ENCODE measurements at regions not wholly inside any gene's neighbourhood (a gene's known extent, or its start where the extent isn't known, plus 50 kb on each side); places are given as distances from the start of the nearest gene placed in this dataset.
A peak's percentile ranks its signal among the peaks of the same experiment; 100 is the strongest.

DNA sequence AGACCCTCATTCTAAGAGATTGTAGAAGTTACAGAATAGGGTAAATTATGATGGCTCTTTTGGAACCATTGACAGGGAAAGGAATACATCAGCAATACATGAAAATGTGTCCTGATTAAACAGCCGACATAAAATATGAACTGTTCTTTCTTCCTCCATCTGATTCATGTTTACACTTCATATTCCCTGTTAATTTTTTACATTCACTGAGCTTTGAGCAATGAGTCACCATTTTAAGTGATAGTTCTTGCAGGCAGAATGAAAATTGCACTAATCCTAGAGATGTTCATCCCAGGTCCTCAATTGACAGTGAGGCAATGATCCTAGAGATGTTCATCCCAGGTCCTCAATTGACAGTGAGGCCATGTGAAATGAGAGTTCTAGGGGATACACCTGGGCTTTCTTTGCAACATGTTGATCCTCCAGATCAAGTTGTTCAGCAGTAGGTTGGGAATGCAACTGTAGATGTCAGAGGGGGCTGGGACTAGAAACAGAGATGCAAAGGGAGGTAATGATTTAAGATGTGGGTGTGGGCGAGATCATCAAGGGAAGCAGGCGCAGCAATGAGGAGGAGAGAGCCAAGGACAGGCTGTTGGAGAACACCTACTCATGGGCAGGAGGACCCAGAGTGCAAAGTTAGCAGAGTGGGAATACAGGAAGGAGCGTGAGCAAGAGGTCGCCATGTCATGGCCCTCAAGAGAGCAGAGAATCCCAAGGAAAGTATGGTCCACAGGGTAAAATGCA is 138.7 kb downstream of the ZNF365 start:
- Mint-ChIP-seq H3K4me3 (no peak overlapping the region), H3K27ac (no peak overlapping the region), H3K4me1 (ENCODE audit: low read depth) (no peaks in the 10 kb centered on the region), H3K36me3 (no peaks in the 10 kb centered on the region), H3K27me3 (no peaks in the 10 kb centered on the region), H3K9me3 (ENCODE audit: low read depth) (no peaks in the 10 kb centered on the region)

DNA sequence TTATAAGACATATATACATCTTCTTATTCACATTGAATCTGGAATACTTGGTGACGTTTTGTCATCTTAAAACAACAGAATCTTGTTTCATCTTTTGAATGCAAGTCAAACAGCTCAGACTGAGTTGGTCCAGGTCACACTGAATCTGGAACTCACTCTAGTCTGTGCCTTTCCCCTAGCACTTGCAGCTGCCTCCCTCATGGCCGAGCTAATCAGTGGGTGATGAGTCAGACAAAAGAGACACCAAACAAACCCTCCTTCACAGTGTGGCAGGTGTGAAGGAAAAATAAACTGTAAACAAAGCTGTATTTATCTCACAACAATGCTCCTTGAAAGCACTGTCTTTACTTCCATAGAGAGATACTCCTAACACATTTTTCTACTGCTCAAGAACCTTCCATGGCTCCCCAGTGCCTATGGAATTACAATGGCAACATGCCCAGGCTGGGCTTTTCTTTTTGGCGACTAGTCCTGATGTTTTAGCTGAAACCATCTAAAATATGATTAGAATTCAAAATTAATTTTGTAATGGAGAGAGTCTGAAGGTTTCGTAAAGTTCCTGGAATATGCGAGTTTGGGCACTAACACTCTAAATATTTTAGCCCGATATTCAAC is 140.0 kb downstream of the ZNF365 start:
- Mint-ChIP-seq H3K4me3 (no peak overlapping the region), H3K27me3 (no peaks in the 10 kb centered on the region), H3K36me3 (no peaks in the 10 kb centered on the region), H3K9me3 (ENCODE audit: low read depth) (no peaks in the 10 kb centered on the region), H3K27ac (no peak overlapping the region), H3K4me1 (ENCODE audit: low read depth) (no peaks in the 10 kb centered on the region)

DNA sequence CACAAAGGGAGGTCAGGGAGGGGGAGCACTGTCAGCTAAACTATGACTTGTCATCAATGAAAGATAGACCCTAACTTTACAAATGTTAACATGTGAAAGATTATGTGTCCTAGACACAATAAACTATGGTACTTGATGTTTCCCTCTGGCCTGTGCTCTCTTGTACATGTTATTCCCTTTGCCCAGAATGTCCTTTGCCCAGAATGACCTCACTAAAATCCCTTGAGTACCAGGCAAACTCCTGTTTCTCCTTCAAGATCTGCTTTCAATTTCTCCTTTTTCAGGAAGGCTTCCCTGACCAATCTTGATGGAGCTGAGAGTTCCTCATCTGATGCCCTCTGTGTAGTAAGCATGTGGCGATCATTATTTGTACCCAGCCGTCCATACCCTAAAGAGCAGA is 143.1 kb downstream of the ZNF365 start:
- H3K27ac Mint-ChIP-seq = no peak overlapping the region
- no peaks in the 10 kb centered on the region for H3K36me3 Mint-ChIP-seq
- H3K4me1 Mint-ChIP-seq (ENCODE audit: low read depth) = no peaks in the 10 kb centered on the region
- H3K27me3 Mint-ChIP-seq = no peaks in the 10 kb centered on the region
- no peaks in the 10 kb centered on the region for H3K9me3 Mint-ChIP-seq (ENCODE audit: low read depth)
- H3K4me3 Mint-ChIP-seq = no peak overlapping the region

DNA sequence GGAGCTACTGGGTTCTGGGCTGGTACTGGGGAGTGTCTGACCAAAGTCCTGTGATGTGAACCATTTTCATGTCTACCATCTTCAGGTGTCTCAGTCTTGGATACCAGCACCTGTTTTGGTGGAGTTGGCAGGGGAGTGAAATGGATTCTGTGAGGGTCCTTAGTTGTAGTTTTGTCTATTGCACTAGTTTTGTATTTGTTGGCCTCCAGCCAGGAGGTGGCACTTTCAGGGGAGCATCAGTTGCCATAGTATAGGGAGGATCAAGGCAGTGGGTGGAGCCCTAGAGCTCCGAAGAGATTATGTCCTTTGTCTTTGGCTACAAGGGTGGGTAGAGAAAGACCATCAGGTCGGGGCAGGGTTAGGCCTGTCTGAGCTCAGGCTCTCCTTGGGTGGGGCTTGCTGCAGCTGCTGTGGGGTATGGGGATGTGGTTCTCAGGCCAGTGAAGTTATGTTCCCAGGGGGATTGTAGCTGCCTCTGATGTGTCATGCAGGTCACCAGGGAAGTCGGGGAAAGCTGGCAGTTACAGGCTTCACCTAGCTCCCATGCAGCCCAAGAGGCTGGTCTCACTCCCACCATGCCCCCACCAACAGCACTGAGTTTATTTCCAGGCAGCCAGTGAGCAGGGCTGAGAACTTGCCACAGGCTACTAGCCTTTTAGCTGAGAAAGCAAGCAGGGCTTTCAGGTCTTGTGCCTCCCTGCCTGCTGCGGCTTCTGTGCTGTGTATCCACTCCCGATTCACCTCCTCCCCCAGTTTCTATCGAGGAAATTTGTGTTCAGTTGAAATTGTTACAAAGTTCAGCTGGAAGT is 153.1 kb downstream of the ZNF365 start:
- peak overlapping the region; percentile 58 for H3K4me3 Mint-ChIP-seq
- H3K9me3 Mint-ChIP-seq (ENCODE audit: low read depth) = peaks cover 5% of the 10 kb centered on the region
- H3K27me3 Mint-ChIP-seq = no peaks in the 10 kb centered on the region
- H3K36me3 Mint-ChIP-seq = peaks cover 3% of the 10 kb centered on the region
- H3K27ac Mint-ChIP-seq = peak overlapping the region; percentile 72
- peaks cover 49% of the 10 kb centered on the region for H3K4me1 Mint-ChIP-seq (ENCODE audit: low read depth)

DNA sequence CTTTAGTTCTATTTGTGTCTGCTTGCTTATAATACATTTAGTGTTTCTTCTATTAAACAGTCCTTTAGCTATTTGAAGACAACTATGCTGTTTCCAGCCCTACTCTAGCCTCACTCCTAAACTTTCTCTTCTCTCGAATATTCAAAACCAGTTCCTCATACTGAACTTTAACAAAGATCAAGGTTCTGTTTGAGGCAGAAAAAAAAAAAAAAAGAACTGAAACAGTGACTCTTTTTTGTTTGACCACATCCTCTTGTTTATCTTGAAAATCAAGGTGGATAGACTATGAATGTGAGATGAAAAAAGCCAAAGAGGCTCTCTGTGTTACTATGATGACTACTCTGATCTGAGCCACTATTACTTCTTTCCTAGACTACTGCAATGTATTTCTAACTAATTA is 154.3 kb downstream of the ZNF365 start:
- Mint-ChIP-seq H3K9me3 (ENCODE audit: low read depth) (peaks cover 5% of the 10 kb centered on the region), H3K36me3 (peaks cover 3% of the 10 kb centered on the region), H3K4me3 (peak overlapping the region; percentile 58), H3K27me3 (no peaks in the 10 kb centered on the region), H3K4me1 (ENCODE audit: low read depth) (peaks cover 49% of the 10 kb centered on the region), H3K27ac (peak overlapping the region; percentile 72)

DNA sequence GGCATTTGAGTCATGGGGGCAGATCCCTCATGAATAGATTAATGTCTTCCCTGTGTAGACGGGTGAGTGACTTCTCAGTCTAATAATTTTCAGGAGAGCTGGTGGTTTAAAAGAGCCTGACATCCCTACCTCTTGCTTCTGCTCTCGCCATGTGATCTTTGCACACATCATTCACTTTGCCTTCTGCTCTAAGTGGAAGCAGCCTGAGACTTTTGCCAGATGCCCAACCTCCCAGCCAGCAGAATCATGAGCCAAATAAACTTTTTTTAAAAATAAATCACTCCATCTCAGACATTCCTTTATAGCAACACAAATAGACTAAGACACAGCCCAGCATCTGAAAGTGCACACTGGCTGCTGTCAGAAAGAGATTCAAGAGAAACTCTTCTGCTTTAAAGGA is 155.2 kb downstream of the ZNF365 start:
- Mint-ChIP-seq H3K9me3 (ENCODE audit: low read depth) (peaks cover 5% of the 10 kb centered on the region), H3K4me1 (ENCODE audit: low read depth) (peaks cover 47% of the 10 kb centered on the region), H3K36me3 (peaks cover 3% of the 10 kb centered on the region), H3K27ac (peak overlapping the region; percentile 46), H3K4me3 (no peak overlapping the region), H3K27me3 (no peaks in the 10 kb centered on the region)

DNA sequence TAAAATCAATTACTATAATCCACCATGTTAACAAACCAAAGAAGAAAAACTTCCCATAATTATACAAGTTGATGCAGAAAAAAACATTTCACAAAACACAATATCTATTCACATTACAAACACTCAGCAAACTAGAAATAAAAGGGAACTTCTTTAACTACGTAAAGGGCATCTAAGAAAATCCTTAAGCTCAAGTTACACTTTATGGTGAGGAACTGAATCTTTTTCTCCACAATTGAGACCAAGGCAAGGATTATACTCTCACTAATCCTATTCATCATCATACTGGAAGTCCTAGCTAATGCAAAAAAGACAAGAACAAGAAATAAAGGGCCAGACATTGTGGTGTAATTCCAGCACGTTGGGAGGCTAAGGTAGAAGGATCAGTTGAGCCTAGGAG is 159.9 kb downstream of the ZNF365 start:
- Mint-ChIP-seq H3K4me3 (no peak overlapping the region), H3K9me3 (ENCODE audit: low read depth) (peaks cover 9% of the 10 kb centered on the region), H3K27me3 (no peaks in the 10 kb centered on the region), H3K27ac (no peak overlapping the region), H3K36me3 (no peaks in the 10 kb centered on the region), H3K4me1 (ENCODE audit: low read depth) (peaks cover 15% of the 10 kb centered on the region)

DNA sequence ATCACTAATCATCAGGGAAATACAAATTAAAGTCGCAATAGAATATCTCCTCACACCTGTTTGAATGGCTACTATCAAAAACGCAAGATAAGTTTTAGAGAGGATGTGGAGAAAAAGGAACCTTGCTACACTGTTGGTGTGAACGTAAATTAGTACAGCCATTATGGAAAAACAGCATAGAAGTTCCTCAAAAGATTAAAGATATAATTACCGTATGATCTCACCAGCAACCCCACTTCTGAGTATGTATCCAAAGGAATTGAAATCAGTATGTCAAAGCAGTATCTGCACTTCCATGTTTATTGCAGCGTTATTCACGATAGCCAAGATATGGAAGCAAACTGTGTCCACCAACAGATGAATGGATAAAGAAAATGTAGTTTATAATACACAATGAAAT is 164.4 kb downstream of the ZNF365 start:
- Mint-ChIP-seq H3K27me3 (no peaks in the 10 kb centered on the region), H3K9me3 (ENCODE audit: low read depth) (peaks cover 13% of the 10 kb centered on the region), H3K4me1 (ENCODE audit: low read depth) (no peaks in the 10 kb centered on the region), H3K4me3 (no peak overlapping the region), H3K27ac (no peak overlapping the region), H3K36me3 (peaks cover 2% of the 10 kb centered on the region)

DNA sequence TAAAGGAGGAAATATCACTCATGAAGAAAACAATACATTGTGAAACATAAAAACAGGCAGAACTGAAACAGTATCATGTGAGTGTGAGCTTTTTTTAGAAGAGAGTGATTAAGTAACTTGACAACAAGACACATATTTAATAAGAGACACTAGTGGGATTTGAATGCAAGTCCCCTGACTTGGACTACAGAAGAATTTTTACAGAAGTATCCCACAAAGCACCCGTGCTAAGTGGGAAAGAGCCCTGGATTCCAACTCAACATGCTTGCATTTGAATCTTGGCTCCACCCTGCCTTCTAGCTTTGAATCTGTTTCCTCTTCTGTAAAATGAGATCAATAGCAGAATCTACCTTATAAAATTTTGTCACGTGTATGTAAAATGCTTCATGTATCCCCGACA is 166.2 kb downstream of the ZNF365 start:
- H3K27me3 Mint-ChIP-seq = no peaks in the 10 kb centered on the region
- no peak overlapping the region for H3K27ac Mint-ChIP-seq
- peaks cover 2% of the 10 kb centered on the region for H3K36me3 Mint-ChIP-seq
- H3K4me3 Mint-ChIP-seq = no peak overlapping the region
- peaks cover 4% of the 10 kb centered on the region for H3K9me3 Mint-ChIP-seq (ENCODE audit: low read depth)
- no peaks in the 10 kb centered on the region for H3K4me1 Mint-ChIP-seq (ENCODE audit: low read depth)

DNA sequence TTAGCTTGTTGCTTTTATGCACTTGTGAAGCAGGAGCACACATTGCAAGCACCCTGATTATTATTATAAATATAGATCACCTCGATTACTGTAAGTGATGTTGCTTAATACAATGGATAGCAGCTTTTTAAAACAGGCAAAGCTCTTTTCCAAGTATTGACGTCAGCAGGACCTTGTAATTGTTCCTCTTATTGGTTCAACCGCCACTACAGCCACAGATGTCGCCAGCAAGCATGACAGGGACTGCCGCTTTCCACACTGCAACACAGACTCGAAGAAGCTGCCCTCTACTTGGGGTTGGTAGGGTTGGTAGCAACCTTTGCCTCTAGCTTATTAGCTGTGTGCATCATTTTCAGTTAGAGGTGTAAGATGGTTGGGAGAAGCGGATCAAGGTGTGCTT is 167.6 kb downstream of the ZNF365 start:
- H3K27me3 Mint-ChIP-seq = no peaks in the 10 kb centered on the region
- H3K9me3 Mint-ChIP-seq (ENCODE audit: low read depth) = peaks cover 4% of the 10 kb centered on the region
- no peak overlapping the region for H3K27ac Mint-ChIP-seq
- H3K4me1 Mint-ChIP-seq (ENCODE audit: low read depth) = no peaks in the 10 kb centered on the region
- no peak overlapping the region for H3K4me3 Mint-ChIP-seq
- H3K36me3 Mint-ChIP-seq = peaks cover 2% of the 10 kb centered on the region

DNA sequence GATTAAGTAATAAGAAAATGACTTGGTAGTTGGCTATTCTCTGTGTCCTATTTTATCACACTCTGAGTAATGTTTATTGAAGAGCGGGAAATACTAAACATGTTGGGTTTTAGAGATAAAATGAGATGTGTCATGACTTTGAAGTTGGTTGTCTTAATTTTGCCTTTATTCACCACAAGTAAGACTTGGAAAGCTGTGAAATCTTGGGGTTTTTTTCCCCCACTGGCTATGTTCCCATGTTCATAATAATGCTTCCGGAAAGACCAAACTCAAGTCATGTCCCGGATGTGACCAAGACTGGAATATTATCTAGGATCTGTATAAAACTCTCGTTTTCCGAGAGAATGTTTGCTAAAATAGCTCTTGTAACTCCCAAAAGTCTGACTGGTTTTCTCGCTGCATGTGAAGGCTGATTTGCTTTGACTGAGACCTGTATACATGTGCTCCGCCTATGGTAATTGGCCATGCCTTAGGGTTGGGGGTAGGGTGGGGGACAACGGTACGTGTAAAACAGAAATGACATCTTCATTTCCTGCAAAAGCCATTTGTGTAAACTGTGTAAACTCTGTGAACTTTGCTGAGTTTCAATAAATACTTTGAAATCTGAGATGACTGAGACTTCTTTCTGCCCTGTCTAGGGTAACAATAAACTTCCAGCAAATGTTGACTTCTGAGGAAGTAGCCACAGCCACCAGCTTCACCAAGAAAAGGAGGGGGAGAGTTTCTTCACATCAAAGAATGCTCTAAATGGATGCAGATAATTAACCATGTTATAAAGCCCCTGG is 169.6 kb downstream of the ZNF365 start:
- no peak overlapping the region for H3K27ac Mint-ChIP-seq
- no peaks in the 10 kb centered on the region for H3K4me1 Mint-ChIP-seq (ENCODE audit: low read depth)
- H3K27me3 Mint-ChIP-seq = no peaks in the 10 kb centered on the region
- H3K9me3 Mint-ChIP-seq (ENCODE audit: low read depth) = peaks cover 4% of the 10 kb centered on the region
- H3K36me3 Mint-ChIP-seq = peaks cover 2% of the 10 kb centered on the region
- H3K4me3 Mint-ChIP-seq = no peak overlapping the region

DNA sequence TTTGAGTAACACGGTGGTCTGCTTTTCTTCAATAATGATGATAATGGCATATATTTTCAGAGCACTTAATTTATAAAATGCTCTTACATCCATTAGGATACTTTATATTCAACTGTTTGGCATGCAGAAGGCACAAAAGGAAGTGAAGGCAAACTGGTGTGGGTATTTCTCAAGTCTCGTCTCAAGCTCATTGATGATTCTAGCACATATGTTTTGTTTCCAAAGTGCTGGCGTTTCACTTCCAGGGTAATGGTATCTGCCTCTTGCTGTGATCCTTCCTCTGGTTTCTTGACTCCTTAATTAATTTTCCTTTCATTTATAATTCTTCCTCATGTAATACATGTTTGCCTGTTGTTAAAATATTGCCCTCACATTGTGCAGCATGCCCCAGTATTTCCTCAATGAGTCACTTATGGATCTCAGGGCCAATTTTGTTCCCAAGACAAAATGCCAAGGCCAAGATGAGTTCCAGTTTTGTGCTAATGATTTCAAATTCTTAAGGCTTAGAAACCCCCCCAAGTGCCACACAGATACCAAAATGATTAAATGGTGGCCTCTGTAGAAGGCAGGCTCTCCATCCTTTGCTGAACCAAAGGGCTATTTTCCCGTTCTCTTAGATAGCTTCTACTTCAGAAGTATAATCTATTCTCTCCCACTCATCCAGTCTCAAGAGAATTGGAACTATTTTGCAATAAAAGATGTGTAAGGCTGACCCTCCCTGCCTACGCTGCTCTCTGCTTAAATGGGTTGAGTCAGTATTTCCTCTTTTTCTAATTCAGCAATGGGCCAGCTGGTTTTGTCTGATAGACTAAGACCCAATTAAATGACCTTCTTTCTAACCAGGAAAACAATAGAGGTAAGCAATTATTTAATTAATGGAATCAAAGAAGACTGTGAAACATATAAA is 171.2 kb downstream of the ZNF365 start:
- Mint-ChIP-seq H3K27ac (no peak overlapping the region), H3K27me3 (no peaks in the 10 kb centered on the region), H3K4me1 (ENCODE audit: low read depth) (no peaks in the 10 kb centered on the region), H3K36me3 (peaks cover 2% of the 10 kb centered on the region), H3K9me3 (ENCODE audit: low read depth) (peaks cover 4% of the 10 kb centered on the region), H3K4me3 (no peak overlapping the region)

DNA sequence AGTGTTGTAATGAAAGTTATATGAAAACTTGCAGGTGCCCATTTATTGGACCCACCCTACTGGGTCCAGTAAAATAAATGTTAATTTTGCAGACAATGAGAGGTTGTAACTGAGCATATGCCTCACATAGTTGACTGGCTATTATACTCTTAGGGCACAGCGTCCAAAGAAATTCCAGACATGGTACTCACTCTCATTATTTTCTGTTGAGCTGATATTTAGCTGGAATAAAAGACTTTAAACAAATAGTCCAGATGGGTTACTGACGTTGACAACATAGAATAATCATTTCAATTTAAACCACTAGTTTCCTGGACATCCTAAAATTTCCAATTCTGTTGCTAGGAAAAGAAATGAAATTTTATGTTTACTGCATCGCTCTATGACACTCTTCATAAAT is 174.5 kb downstream of the ZNF365 start:
- Mint-ChIP-seq H3K27ac (no peak overlapping the region), H3K4me1 (ENCODE audit: low read depth) (no peaks in the 10 kb centered on the region), H3K9me3 (ENCODE audit: low read depth) (no peaks in the 10 kb centered on the region), H3K36me3 (no peaks in the 10 kb centered on the region), H3K27me3 (no peaks in the 10 kb centered on the region), H3K4me3 (no peak overlapping the region)

DNA sequence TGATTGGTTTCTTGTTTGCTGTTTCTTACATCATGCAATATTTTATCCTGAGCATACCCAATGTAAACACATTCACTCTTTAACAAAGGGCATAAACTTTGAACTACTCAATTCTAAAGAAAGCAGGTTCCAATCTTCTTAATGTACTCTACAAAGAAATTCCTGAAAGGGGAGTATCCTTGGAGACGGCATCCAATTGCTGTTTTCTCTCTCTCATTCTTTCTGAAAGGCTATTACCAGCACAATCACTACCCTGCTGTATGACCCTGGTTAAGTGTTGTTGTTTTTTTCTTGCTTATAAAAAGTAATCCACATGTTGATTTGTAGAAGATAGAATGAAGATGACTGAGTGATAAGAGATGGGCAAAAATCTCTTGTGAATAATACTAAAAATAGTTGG is 176.0 kb downstream of the ZNF365 start:
- Mint-ChIP-seq H3K36me3 (no peaks in the 10 kb centered on the region), H3K9me3 (ENCODE audit: low read depth) (no peaks in the 10 kb centered on the region), H3K4me1 (ENCODE audit: low read depth) (no peaks in the 10 kb centered on the region), H3K27me3 (no peaks in the 10 kb centered on the region), H3K4me3 (no peak overlapping the region), H3K27ac (no peak overlapping the region)

Data from activated naive CD8-positive, alpha-beta T cell (primary cell).